HepG2 (cell line): ENCODE measurements at regions not wholly inside any gene's neighbourhood (a gene's known extent, or its start where the extent isn't known, plus 50 kb on each side); places are given as distances from the start of the nearest gene placed in this dataset.

Source experiments
- ATAC-seq: fragments of 200-7000 bp; cut with Tn5 transposase; 3 replicates; pipeline ENCODE4 v1.9.1; 2020; ENCODE audit warnings: mild to moderate bottlenecking, moderate library complexity
- BruUV-seq: library from RNA; stranded (reverse); fragments of 400-500 nt; replicated peaks from 2 replicates; lab custom pipeline; 2021; lab: Mats Ljungman, UMichigan
- CTCF ChIA-PET: fragments of 300-600 bp; formaldehyde crosslinking; extraction: SDS; loops from one replicate; lab custom pipeline; 2021; ENCODE audit warnings: low total read pairs, inconsistent platforms, low intra/inter-chr PET ratio; lab: Yijun Ruan, JAX
- POLR2A ChIA-PET: fragments of 350-600 bp; sonication (Branson Sonifier 250); formaldehyde crosslinking; loops from one replicate; lab custom pipeline; 2020; ENCODE audit warnings: antibody characterized with exemption, inconsistent platforms; lab: Yijun Ruan, JAX
- DNase-seq: peaks from one replicate; pipeline ENCODE4 v3.0.0-alpha.2; 2015; ENCODE audit warnings: low spot score
- FAIRE-seq: peaks from 3 replicates; lab custom pipeline; 2011; peaks lifted over from hg19 to GRCh38; lab: Jason Lieb, UNC
- H2AFZ ChIP-seq: one replicate; pipeline ENCODE4 v1.6.1; 2011; ENCODE audit warnings: low read length, inconsistent platforms
- H3K27ac ChIP-seq: fragments of 300-600 bp; 3 replicates; pipeline ENCODE4 v1.8.0; 2011; ENCODE audit warnings: mixed run types, mild to moderate bottlenecking, mixed read lengths, low read length, inconsistent platforms; ENCODE audit not compliant: insufficient read depth; ENCODE audit errors: extremely low read length
- H3K27me3 ChIP-seq, 2 experiments: fragments of 200-600 bp in 1 of 2; 2 replicates in 1 of 2; 3 replicates in 1 of 2; pipeline versions ENCODE4 v1.6.0 to v1.8.0; 2011; ENCODE audit warnings: low read length in 2 of 2, mild to moderate bottlenecking in 2 of 2, moderate library complexity in 2 of 2, inconsistent platforms in 1 of 2; ENCODE audit not compliant: insufficient read depth in 2 of 2, control insufficient read depth in 1 of 2
- H3K36me3 ChIP-seq, 2 experiments: fragments of 200-600 bp in 1 of 2; replicated peaks in 1 of 2; 2 replicates in 1 of 2; 3 replicates in 1 of 2; pipeline versions ENCODE4 v1.5.1 to v1.8.0; 2011; ENCODE audit warnings: low read length in 2 of 2, inconsistent platforms in 1 of 2; ENCODE audit not compliant: insufficient read depth in 2 of 2, control insufficient read depth in 1 of 2
- H3K4me1 ChIP-seq: 2 replicates; pipeline ENCODE4 v1.5.1; 2012; ENCODE audit warnings: low read length, inconsistent platforms; ENCODE audit not compliant: insufficient read depth
- H3K4me2 ChIP-seq: 2 replicates; pipeline ENCODE4 v1.6.0; 2011; ENCODE audit warnings: low read depth, low read length, inconsistent platforms
- H3K4me3 ChIP-seq, 3 experiments: fragments of 200-600 bp in 1 of 3; sonication (generic), shearing (Covaris generic) in 1 of 3; replicated peaks in 1 of 3; 2 replicates each; pipeline ENCODE4 v1.5.1; 2011 to 2016; ENCODE audit warnings: low read length in 3 of 3, inconsistent platforms in 2 of 3, low read depth in 2 of 3, mild to moderate bottlenecking in 2 of 3, control low read depth in 1 of 3, mixed read lengths in 1 of 3; ENCODE audit not compliant: insufficient read depth in 1 of 3
- H3K79me2 ChIP-seq: one replicate; pipeline ENCODE4 v1.6.1; 2011; ENCODE audit warnings: low read length, inconsistent platforms; ENCODE audit not compliant: insufficient read depth
- H3K9ac ChIP-seq: 2 replicates; pipeline ENCODE4 v1.6.0; 2011; ENCODE audit warnings: mild to moderate bottlenecking, low read depth, low read length, inconsistent platforms; ENCODE audit not compliant: insufficient read depth
- H3K9me3 ChIP-seq: 2 replicates; pipeline ENCODE4 v1.5.1; 2012; ENCODE audit warnings: mild to moderate bottlenecking, low read length
- H4K20me1 ChIP-seq: 2 replicates; pipeline ENCODE4 v1.6.0; 2011; ENCODE audit warnings: inconsistent platforms, mild to moderate bottlenecking, low read length, moderate library complexity; ENCODE audit not compliant: insufficient read depth
- CTCF ChIP-seq: sonication (generic); formaldehyde crosslinking; IDR thresholded peaks from 2 replicates; pipeline ENCODE4 v1.5.0; 2020; ENCODE audit warnings: mild to moderate bottlenecking, missing genetic modification reagents, moderate library complexity
- GTF3A ChIP-seq: sonication (generic); formaldehyde crosslinking; conservative IDR thresholded peaks from 2 replicates; pipeline ENCODE4 v1.4.0; 2020; ENCODE audit warnings: mild to moderate bottlenecking, missing genetic modification reagents
- HOXA7 ChIP-seq: sonication (generic); formaldehyde crosslinking; IDR thresholded peaks from 2 replicates; pipeline ENCODE4 v1.8.1; 2022; ENCODE audit warnings: mild to moderate bottlenecking, missing genetic modification reagents, moderate library complexity
- MED8 ChIP-seq: sonication (generic); formaldehyde crosslinking; IDR thresholded peaks from 2 replicates; pipeline ENCODE4 v1.8.1; 2023; ENCODE audit warnings: mild to moderate bottlenecking, missing genetic modification reagents; ENCODE audit not compliant: insufficient replicate concordance
- NFKB2 ChIP-seq: sonication (generic); formaldehyde crosslinking; IDR thresholded peaks from 2 replicates; pipeline ENCODE4 v1.4.0; 2020; ENCODE audit warnings: missing genetic modification reagents, borderline replicate concordance
- NR2C2 ChIP-seq: sonication (generic); formaldehyde crosslinking; IDR thresholded peaks from 2 replicates; pipeline ENCODE4 v1.4.0; 2020; ENCODE audit warnings: missing genetic modification reagents, mild to moderate bottlenecking, moderate library complexity, borderline replicate concordance
- PCBP1 ChIP-seq: fragments of 200-400 bp; formaldehyde crosslinking; IDR thresholded peaks from 2 replicates; pipeline ENCODE4 v1.6.1; 2017; ENCODE audit warnings: mild to moderate bottlenecking, low read depth, low read length, borderline replicate concordance
- PPARG ChIP-seq: conservative IDR thresholded peaks from 2 replicates; pipeline ENCODE4 v1.6.1; 2016; ENCODE audit warnings: missing biosample characterization, missing genetic modification reagents
- PREB ChIP-seq: sonication (generic); formaldehyde crosslinking; IDR thresholded peaks from 2 replicates; pipeline ENCODE4 v1.4.0; 2020; ENCODE audit warnings: missing genetic modification reagents
- SP5 ChIP-seq: IDR thresholded peaks from 2 replicates; pipeline ENCODE4 v1.6.1; 2016; ENCODE audit warnings: low read depth, borderline replicate concordance
- YY1 ChIP-seq: IDR thresholded peaks from 2 replicates; pipeline ENCODE4 v1.6.1; 2011; ENCODE audit warnings: low read length, low read depth, moderate library complexity, mild to moderate bottlenecking; ENCODE audit not compliant: insufficient read depth, insufficient replicate concordance
- ZBTB33 ChIP-seq: sonication (generic); formaldehyde crosslinking; IDR thresholded peaks from 2 replicates; pipeline ENCODE4 v1.4.0; 2020; ENCODE audit warnings: missing genetic modification reagents
- ZEB1 ChIP-seq: IDR thresholded peaks from 2 replicates; pipeline ENCODE4 v1.6.1; 2012; ENCODE audit warnings: mild to moderate bottlenecking, low read depth, inconsistent platforms; ENCODE audit not compliant: insufficient replicate concordance
- ZNF24 ChIP-seq: fragments of 450-650 bp; IDR thresholded peaks from 2 replicates; pipeline ENCODE4 v1.6.1; 2017; ENCODE audit warnings: antibody characterized with exemption, mild to moderate bottlenecking
- ZNF468 ChIP-seq: sonication (generic); formaldehyde crosslinking; IDR thresholded peaks from 2 replicates; pipeline ENCODE4 v1.8.0; 2022; ENCODE audit warnings: mild to moderate bottlenecking, moderate library complexity, missing genetic modification reagents
- ZNF790 ChIP-seq: sonication (generic); formaldehyde crosslinking; IDR thresholded peaks from 2 replicates; pipeline ENCODE4 v1.8.0; 2022; ENCODE audit warnings: missing genetic modification reagents, mild to moderate bottlenecking, borderline replicate concordance
- ZXDC ChIP-seq: sonication (generic); formaldehyde crosslinking; IDR thresholded peaks from 2 replicates; pipeline ENCODE4 v1.5.0; 2020; ENCODE audit warnings: mild to moderate bottlenecking, missing genetic modification reagents
- WGBS: methylation state at CpG from one replicate; pipeline ENCODE4 v1.1.6; 2017; ENCODE audit warnings: low lambda C conversion rate; 5-methylcytosine and 5-hydroxymethylcytosine counted together
- in situ Hi-C: cut with HindIII; loops from 2 replicates; pipeline ENCODE4 v1.10.0; 2017; ENCODE audit warnings: low pct_unique_long_range_greater_than_20kb; ENCODE audit not compliant: extremely low pct_ligation_motif_present
- intact Hi-C: fragments of 100-400 bp; cut with micrococcal nuclease; formaldehyde crosslinking; loops from one replicate; pipeline ENCODE4 v1.10.0; 2022; ENCODE audit not compliant: unreplicated experiment

GRCh38 chr6:3623451-3624249 is 127.9 kb downstream of the PXDC1 start:
- no peak for ATAC-seq
- Histone ChIP-seq H3K36me3 (no peaks in the 10 kb centered on the region), H3K9me3 (no peaks in the 10 kb centered on the region), H3K27ac (no peak overlapping the region), H3K4me2 (no peak overlapping the region), H3K9ac (no peak overlapping the region), H2AFZ (no peak overlapping the region), H3K4me3 (no peak overlapping the region), H3K27me3 (peaks cover 6 to 72% of the 10 kb centered on the region in 2 experiments; a peak in 4 of 5 replicates), H4K20me1 (no peaks in the 10 kb centered on the region), H3K79me2 (no peaks in the 10 kb centered on the region), H3K4me1 (no peaks in the 10 kb centered on the region)
- no TSS peak for BruUV-seq
- ChIA-PET CTCF (no interaction called here), POLR2A (no interaction called here)
- intact Hi-C loops = no loop called here
- no peak for DNase-seq
- WGBS = 75% methylated on average over 28 of the region's 28 CpGs
- FAIRE-seq = no peak
- in situ Hi-C loops = no loop called here
- no peak for TF ChIP-seq YY1
- TF ChIP-seq GTF3A (CRISPR knock-in tag) = no peak
- no peak for TF ChIP-seq NFKB2 (CRISPR knock-in tag)
- no peak for TF ChIP-seq PREB
- no peak for TF ChIP-seq PPARG
- TF ChIP-seq ZXDC (CRISPR knock-in tag) = no peak
- no peak for TF ChIP-seq ZNF790 (CRISPR knock-in tag)
- no peak for TF ChIP-seq HOXA7 (CRISPR knock-in tag)
- TF ChIP-seq ZEB1 = no peak
- no peak for TF ChIP-seq PCBP1
- TF ChIP-seq MED8 (CRISPR knock-in tag) = no peak
- TF ChIP-seq ZNF468 (CRISPR knock-in tag) = no peak
- TF ChIP-seq ZBTB33 (CRISPR knock-in tag) = no peak
- TF ChIP-seq CTCF (CRISPR knock-in tag) = no peak
- TF ChIP-seq ZNF24 = no peak
- no peak for TF ChIP-seq SP5 (CRISPR knock-in tag)
- no peak for TF ChIP-seq NR2C2 (CRISPR knock-in tag)
